Activated naive CD8-positive, alpha-beta T cell treated with anti-CD3 and anti-CD28 coated beads, Interleukin-2, amount 50 U/mL, for 24 hours (primary cell): ENCODE measurements at regions not wholly inside any gene's neighbourhood (a gene's known extent, or its start where the extent isn't known, plus 50 kb on each side); places are given as distances from the start of the nearest gene placed in this dataset.
"Not testable (repeated sequence)": the region's sequence is repeated elsewhere in the genome, so short reads cannot be mapped to it uniquely, and the experiment has no call there.

Source experiments
- ATAC-seq: fragments of 150-1000 bp; cut with Tn5 transposase; one replicate; pipeline ENCODE4 v1.10.0; 2021
- DNase-seq: peaks from one replicate; pipeline ENCODE4 v3.0.0; 2021
- H3K27ac Mint-ChIP-seq: one replicate; pipeline ENCODE4 v1.8.0; 2021; ENCODE audit warnings: mild to moderate bottlenecking, mixed read lengths
- H3K27me3 Mint-ChIP-seq: one replicate; pipeline ENCODE4 v1.8.0; 2021; ENCODE audit warnings: mixed read lengths
- H3K36me3 Mint-ChIP-seq: one replicate; pipeline ENCODE4 v1.8.0; 2021; ENCODE audit warnings: low read depth, mixed read lengths
- H3K4me1 Mint-ChIP-seq: one replicate; pipeline ENCODE4 v1.8.0; 2021; ENCODE audit warnings: mixed read lengths
- H3K4me3 Mint-ChIP-seq: one replicate; pipeline ENCODE4 v1.8.0; 2021; ENCODE audit warnings: mild to moderate bottlenecking, moderate library complexity, mixed read lengths
- H3K9me3 Mint-ChIP-seq: one replicate; pipeline ENCODE4 v1.8.0; 2021; ENCODE audit warnings: mixed read lengths

DNA sequence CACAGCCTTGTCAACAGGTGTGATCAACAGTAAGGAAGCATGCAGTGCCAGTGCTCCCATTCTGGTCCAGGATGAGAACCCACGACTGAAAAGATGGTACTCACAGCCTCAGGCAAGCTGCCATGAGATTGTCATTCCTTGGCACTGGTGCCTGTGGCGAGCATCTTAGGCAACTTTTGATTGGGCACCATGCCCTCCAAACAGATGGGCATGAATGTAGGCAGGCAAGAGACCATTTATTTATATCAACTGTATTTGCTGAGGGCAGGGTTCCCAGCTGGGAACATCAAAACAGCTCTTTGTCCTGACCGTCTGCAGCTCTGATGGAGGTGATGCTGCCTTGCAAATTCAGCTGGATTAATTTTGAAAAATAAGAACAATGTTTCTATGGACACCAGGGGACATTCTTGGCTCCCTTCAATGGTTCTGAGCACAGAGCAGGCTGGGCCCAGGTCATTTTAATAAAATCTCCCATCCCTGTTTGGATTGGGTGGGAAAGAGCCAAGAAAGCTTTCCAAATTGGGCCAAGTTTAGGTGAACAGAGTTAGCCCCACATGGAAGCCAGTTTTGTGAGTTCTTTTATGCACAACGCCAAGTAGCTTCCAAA, 522.5 kb downstream of the RMST start:
- no peak for ATAC-seq
- H3K27ac Mint-ChIP-seq: no peak overlapping the region

GRCh38 chr12:97985834-97986233, 523.2 kb downstream of the RMST start:
- H3K27ac Mint-ChIP-seq: no peak overlapping the region

More for the DNA sequence above, 522.5 kb downstream of the RMST start:
- H3K27me3 Mint-ChIP-seq: no peaks in the 10 kb centered on the region
- H3K9me3 Mint-ChIP-seq: no peaks in the 10 kb centered on the region
- no peaks in the 10 kb centered on the region for H3K4me1 Mint-ChIP-seq
- no peak for DNase-seq
- no peak overlapping the region for H3K4me3 Mint-ChIP-seq
- no peaks in the 10 kb centered on the region for H3K36me3 Mint-ChIP-seq

GRCh38 chr12:97988588-97988987, 526.0 kb downstream of the RMST start:
- H3K27me3 Mint-ChIP-seq, H3K4me1 Mint-ChIP-seq, DNase-seq, H3K9me3 Mint-ChIP-seq, H3K4me3 Mint-ChIP-seq, H3K27ac Mint-ChIP-seq, H3K36me3 Mint-ChIP-seq, ATAC-seq: not testable (repeated sequence)

More at GRCh38 chr12:97985834-97986233, 523.2 kb downstream of the RMST start:
- Mint-ChIP-seq H3K36me3 (no peaks in the 10 kb centered on the region), H3K4me3 (no peak overlapping the region), H3K9me3 (peaks cover under 1% of the 10 kb centered on the region), H3K4me1 (no peaks in the 10 kb centered on the region), H3K27me3 (no peaks in the 10 kb centered on the region)
- DNase-seq (no peak), ATAC-seq (no peak)

DNA sequence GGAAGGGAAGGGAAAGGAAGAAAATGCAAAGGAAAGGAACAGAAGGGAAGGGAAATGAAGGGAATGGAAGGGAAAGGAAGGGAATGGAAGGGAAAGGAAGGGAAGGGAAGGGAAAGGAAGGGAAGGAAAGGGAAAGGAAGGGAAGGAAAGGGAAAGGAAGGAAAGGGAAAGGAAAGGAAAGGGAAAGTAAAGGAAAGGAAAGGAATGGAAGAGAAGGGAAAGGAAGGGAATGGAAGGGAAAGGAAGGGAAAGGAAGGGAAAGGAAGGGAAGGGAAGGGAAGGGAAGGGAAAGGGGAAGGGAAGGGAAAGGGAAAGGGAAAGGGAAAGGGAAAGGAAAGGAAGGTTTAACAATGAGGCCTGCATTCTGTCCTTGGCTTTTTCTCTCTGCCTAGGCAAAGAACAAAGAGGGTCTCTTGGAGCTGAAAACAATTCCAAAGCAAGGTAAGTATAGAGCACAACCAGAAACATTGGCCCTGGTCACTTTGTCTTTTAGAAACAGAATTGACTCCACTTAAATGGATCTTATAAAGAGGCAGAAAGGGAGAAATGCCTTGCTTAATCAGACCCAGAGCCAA, 525.9 kb upstream of the TMPO start:
- Mint-ChIP-seq H3K27me3 (no peaks in the 10 kb centered on the region), H3K4me3 (no peak overlapping the region), H3K36me3 (no peaks in the 10 kb centered on the region)

DNA sequence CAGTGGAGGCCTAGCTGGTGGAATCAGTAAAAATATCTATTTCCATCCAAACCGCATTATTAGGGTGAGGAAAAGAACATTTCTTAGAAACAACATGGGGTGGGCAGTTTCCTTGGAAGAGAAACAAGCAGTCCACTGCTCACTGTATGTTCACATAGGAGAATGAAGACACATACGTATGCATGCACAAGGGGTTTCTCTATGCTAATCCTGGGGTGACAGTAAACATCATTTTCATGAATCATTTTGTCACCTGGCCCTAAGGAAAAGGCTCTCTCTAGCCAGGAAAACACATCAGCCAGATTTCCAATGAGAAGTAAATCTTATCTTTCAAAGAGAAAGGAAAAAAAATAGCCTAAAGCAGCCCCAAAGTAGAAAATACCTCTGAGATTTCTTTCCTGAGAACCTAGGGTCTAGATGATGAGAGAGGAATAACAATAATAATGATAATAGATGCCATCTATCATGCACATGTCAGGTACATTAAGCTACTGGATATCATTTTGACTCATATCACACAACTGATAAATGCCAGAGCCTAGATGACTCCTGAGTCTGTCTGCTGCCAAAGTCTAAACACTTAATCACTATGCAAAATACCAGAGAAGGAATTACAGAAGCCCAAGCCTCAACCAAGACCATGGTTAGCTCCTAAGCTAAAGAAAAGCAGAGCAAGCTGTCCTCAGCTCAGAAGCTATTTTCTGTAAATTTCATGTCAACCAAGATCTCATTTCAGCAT, 520.5 kb upstream of the TMPO start:
- DNase-seq (no peak), ATAC-seq (no peak)
- Mint-ChIP-seq H3K4me1 (no peaks in the 10 kb centered on the region), H3K9me3 (peaks cover 7% of the 10 kb centered on the region), H3K36me3 (no peaks in the 10 kb centered on the region), H3K4me3 (no peak overlapping the region), H3K27me3 (no peaks in the 10 kb centered on the region), H3K27ac (no peak overlapping the region)

More for the DNA sequence above, 525.9 kb upstream of the TMPO start:
- peaks cover 7% of the 10 kb centered on the region for H3K9me3 Mint-ChIP-seq
- ATAC-seq: no peak
- no peaks in the 10 kb centered on the region for H3K4me1 Mint-ChIP-seq
- no peak for DNase-seq
- H3K27ac Mint-ChIP-seq: no peak overlapping the region

GRCh38 chr12:97995559-97995958, 519.8 kb upstream of the TMPO start:
- no peaks in the 10 kb centered on the region for H3K27me3 Mint-ChIP-seq
- ATAC-seq: no peak
- peaks cover 7% of the 10 kb centered on the region for H3K9me3 Mint-ChIP-seq
- no peak for DNase-seq
- H3K27ac Mint-ChIP-seq: no peak overlapping the region
- no peak overlapping the region for H3K4me3 Mint-ChIP-seq
- H3K4me1 Mint-ChIP-seq: no peaks in the 10 kb centered on the region
- no peaks in the 10 kb centered on the region for H3K36me3 Mint-ChIP-seq

DNA sequence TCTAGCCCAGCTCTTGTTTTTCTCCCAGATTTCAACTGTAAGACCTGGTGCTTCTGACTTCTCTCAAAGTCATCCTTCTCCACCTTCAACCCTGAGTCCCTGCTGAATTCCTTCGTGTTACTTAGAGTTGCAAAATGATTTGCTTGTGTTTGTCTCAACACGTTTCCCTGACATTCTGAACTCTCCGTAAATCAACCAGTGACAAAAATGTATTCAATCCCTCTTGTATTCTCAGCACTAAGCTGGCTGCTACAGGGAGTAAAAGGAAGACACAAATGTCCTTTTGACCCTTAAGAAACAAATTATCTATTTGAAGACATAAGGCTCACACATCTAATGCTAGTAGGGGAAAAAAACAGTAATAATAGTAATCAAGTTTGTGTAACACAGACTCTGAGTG, 514.0 kb upstream of the TMPO start:
- H3K9me3 Mint-ChIP-seq: no peaks in the 10 kb centered on the region
- H3K4me3 Mint-ChIP-seq: no peak overlapping the region
- no peaks in the 10 kb centered on the region for H3K4me1 Mint-ChIP-seq
- no peaks in the 10 kb centered on the region for H3K36me3 Mint-ChIP-seq
- no peak for DNase-seq
- no peak for ATAC-seq
- H3K27ac Mint-ChIP-seq: no peak overlapping the region
- H3K27me3 Mint-ChIP-seq: peaks cover 5% of the 10 kb centered on the region

GRCh38 chr12:98002887-98003493, 512.4 kb upstream of the TMPO start:
- Mint-ChIP-seq H3K4me1 (no peaks in the 10 kb centered on the region), H3K27ac (no peak overlapping the region), H3K9me3 (no peaks in the 10 kb centered on the region), H3K4me3 (no peak overlapping the region), H3K27me3 (peaks cover 5% of the 10 kb centered on the region), H3K36me3 (no peaks in the 10 kb centered on the region)
- DNase-seq: peak; percentile 11
- ATAC-seq: no peak

DNA sequence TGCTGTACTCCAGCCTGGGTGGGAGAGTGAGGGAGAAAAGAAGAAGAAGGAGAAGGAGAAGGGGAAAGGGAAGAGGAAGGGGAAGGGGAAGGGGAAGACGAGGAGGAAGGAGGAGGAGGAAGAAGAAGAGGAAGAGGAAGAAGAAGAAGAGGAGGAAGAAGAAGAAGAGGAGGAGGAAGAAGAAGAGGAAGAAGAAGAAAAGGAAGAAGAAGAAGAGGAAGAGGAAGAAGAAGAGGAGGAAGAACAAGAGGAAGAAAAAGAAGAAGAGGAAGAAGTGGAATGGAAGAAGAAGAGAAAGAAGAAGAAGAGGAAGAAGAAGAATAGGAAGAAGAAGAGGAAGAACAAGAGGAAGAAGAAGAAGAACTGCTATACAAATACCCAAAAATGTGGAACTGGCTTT, 507.4 kb upstream of the TMPO start:
- no peak for DNase-seq
- no peaks in the 10 kb centered on the region for H3K9me3 Mint-ChIP-seq
- no peak overlapping the region for H3K4me3 Mint-ChIP-seq
- H3K27me3 Mint-ChIP-seq: peaks cover 2% of the 10 kb centered on the region
- no peaks in the 10 kb centered on the region for H3K4me1 Mint-ChIP-seq
- no peak overlapping the region for H3K27ac Mint-ChIP-seq
- ATAC-seq: no peak
- H3K36me3 Mint-ChIP-seq: no peaks in the 10 kb centered on the region

GRCh38 chr12:98013560-98013959, 501.8 kb upstream of the TMPO start:
- Mint-ChIP-seq H3K36me3 (no peaks in the 10 kb centered on the region), H3K4me3 (no peak overlapping the region), H3K9me3 (no peaks in the 10 kb centered on the region), H3K4me1 (no peaks in the 10 kb centered on the region), H3K27me3 (no peaks in the 10 kb centered on the region), H3K27ac (no peak overlapping the region)
- ATAC-seq (no peak), DNase-seq (no peak)

DNA sequence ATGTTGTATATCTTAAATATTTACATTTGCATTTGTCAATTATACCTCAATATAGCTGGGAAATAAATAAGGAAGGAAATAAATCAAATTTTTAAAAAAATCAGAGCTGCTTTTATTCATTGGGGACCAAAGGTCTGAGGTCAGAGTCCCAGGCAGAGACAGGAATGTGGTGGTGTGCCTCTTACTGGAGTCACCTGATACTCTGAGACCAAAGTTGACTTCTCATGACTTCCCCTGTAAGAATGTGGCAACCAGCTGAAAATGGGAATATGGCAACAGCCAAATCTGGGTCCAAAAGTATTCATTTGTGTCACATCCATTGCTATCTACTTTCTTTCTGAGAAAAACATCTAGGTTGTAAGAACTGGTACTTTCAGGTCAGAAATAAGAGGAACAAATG, 496.6 kb upstream of the TMPO start:
- H3K4me1 Mint-ChIP-seq: no peaks in the 10 kb centered on the region
- ATAC-seq (no peak), DNase-seq (no peak)
- no peaks in the 10 kb centered on the region for H3K36me3 Mint-ChIP-seq
- H3K9me3 Mint-ChIP-seq: peaks cover 3% of the 10 kb centered on the region
- no peak overlapping the region for H3K4me3 Mint-ChIP-seq
- no peaks in the 10 kb centered on the region for H3K27me3 Mint-ChIP-seq
- H3K27ac Mint-ChIP-seq: no peak overlapping the region

- DNase-seq (no peak), ATAC-seq (no peak)
- Mint-ChIP-seq H3K9me3 (peaks cover 3% of the 10 kb centered on the region), H3K27me3 (no peaks in the 10 kb centered on the region), H3K4me3 (no peak overlapping the region), H3K4me1 (no peaks in the 10 kb centered on the region), H3K27ac (no peak overlapping the region), H3K36me3 (no peaks in the 10 kb centered on the region)
Observed at GRCh38 chr12:98020376-98020775, 495.0 kb upstream of the TMPO start.

- H3K4me3 Mint-ChIP-seq: no peak overlapping the region
- ATAC-seq: no peak
- H3K36me3 Mint-ChIP-seq: no peaks in the 10 kb centered on the region
- no peak for DNase-seq
- peaks cover 3% of the 10 kb centered on the region for H3K9me3 Mint-ChIP-seq
- no peaks in the 10 kb centered on the region for H3K27me3 Mint-ChIP-seq
- no peaks in the 10 kb centered on the region for H3K4me1 Mint-ChIP-seq
- no peak overlapping the region for H3K27ac Mint-ChIP-seq
Observed at GRCh38 chr12:98022961-98023360, 492.4 kb upstream of the TMPO start.

- DNase-seq (no peak), ATAC-seq (no peak)
- Mint-ChIP-seq H3K27me3 (peaks cover 2% of the 10 kb centered on the region), H3K4me1 (no peaks in the 10 kb centered on the region), H3K4me3 (no peak overlapping the region), H3K9me3 (peaks cover 6% of the 10 kb centered on the region), H3K36me3 (no peaks in the 10 kb centered on the region), H3K27ac (no peak overlapping the region)
Observed at GRCh38 chr12:98037401-98038140, 477.8 kb upstream of the TMPO start.
